Posterior vena cava (tissue), 2 donors: ENCODE measurements at regions not wholly inside any gene's neighbourhood (a gene's known extent, or its start where the extent isn't known, plus 50 kb on each side); places are given as distances from the start of the nearest gene placed in this dataset.
"Not testable (repeated sequence)": the region's sequence is repeated elsewhere in the genome, so short reads cannot be mapped to it uniquely, and the experiment has no call there.

Experiments
- DNase-seq: peaks from one replicate; pipeline ENCODE4 v3.0.0-alpha.2; 2020; ENCODE audit warnings: low spot score
- intact Hi-C, 2 donors: fragments of 100-400 bp; cut with DNase I; formaldehyde crosslinking; loops; one replicate each; pipeline versions ENCODE4 v1.14.1 to v1.14.2; 2022 to 2023
- donor health status: DM: yes; HTN: yes; CAD: no.
- donor health status: DM: yes; HTN: yes; CAD: no.

GRCh38 chr9:25472681-25473080 lies 205.6 kb downstream of the TUSC1 start:
- DNase-seq: no peak
- intact Hi-C loops: no loop called here

GRCh38 chr9:25472085-25472607 lies 206.1 kb downstream of the TUSC1 start:
- intact Hi-C loops: no loop called here
- peak; percentile 60 for DNase-seq

- no peak for DNase-seq
- intact Hi-C loops: no loop called here
Observed at GRCh38 chr9:25461416-25461815, 216.8 kb downstream of the TUSC1 start.

- intact Hi-C loops: no loop called here
Observed at GRCh38 chr9:25453875-25454274, 224.4 kb downstream of the TUSC1 start.

DNA sequence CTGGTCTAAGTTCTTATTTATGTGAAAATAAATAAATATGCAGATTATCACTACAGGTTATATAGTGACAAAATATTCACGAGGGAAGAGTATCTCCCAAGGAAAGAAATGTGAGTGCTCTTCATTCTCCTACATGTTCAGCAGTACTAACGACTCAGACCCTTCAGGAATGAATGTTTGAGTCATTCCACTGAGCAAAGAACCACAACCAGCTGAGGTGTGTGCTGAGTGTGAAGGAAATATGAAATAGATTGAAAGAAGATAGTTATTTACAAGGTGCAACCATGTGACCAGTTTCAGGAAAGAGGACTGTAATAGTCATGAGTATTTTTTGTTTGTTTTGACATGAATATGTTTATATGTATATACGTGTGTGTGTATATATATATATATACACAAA lies 228.7 kb downstream of the TUSC1 start:
- no peak for DNase-seq
- intact Hi-C loops: no loop called here

More at GRCh38 chr9:25453875-25454274, 224.4 kb downstream of the TUSC1 start:
- no peak for DNase-seq

DNA sequence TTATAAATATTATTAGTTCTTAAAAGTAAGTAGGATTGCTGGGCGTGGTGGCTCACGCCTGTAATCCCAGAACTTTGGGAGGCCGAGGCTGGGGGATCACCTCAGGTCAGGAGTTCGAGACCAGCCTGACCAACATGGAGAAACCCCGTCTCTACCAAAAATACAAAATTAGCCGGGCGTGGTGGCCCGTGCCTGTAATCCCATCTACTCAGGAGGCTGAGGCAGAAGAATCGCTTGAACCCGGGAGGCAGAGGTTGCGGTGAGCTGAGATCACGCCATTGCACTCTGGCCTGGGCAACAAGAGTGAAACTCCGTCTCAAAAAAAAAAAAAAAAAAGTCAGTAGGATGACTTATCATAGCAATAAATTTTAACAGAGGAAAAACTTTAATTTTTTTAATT lies 232.5 kb downstream of the TUSC1 start:
- DNase-seq, intact Hi-C loops: not testable (repeated sequence)

DNA sequence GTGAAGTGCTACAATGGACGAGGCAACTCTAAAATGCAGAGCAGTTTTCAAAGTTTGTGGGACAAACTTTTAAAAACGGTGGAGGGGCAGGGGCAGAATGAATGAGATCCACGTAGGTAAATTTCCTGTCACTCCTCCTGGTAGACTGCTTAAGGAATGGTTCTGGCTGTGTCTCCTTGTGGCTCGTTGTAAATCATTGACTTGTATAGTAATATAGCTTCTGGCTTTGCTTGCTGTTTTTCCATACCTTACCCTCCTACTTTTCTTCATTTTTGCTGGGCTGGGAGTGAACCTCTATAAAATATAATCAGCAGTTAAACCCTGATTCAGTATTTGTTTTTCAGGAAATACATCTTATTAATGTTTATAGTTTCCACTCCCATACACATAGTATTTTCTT lies 235.7 kb downstream of the TUSC1 start:
- intact Hi-C loops: no loop called here
- DNase-seq: no peak

- intact Hi-C loops: no loop called here
- DNase-seq: peak; percentile 55
Observed at GRCh38 chr9:25427898-25428297, 250.3 kb downstream of the TUSC1 start.

DNA sequence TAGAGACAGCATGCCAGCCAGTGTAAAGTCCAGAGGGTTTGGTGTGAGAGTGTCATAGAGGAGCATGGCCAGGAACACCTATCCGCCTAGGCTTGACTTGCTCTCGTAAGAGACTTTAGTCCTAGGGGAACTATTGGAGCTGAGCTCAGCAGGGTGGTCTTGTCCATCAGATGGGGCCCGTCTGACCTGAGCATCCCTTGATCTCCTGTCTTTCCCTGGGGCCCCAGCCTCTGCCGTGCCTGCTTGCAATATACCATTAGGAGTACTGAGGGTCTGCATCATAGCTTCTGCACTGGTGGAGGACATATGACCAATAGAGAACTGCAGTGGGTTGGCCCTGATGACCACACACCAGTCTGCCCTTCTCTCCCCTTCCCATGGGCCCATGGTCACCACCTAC lies 251.0 kb downstream of the TUSC1 start:
- DNase-seq: peak; percentile 46
- intact Hi-C loops: no loop called here

DNA sequence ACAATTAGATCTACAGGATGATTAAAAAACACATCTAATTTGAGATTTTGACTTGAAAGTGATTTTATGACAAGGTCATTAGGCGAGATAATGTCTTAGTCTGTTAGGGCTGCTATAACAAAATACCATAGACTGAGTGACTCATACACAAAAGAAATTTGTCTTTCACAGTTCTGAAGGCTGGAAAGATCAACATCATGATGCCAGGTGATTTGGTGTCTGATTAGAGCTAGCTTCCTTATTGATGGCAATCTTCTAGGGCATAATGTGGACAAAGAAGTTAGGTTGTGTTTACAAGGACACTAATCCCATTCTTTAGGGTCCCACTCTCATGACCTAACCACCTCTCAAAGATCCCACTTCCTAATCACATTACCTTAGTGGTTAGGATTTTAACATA lies 256.7 kb downstream of the TUSC1 start:
- DNase-seq: no peak
- intact Hi-C loops: no loop called here

- no peak for DNase-seq
- intact Hi-C loops: no loop called here
Observed at GRCh38 chr9:25418974-25419373, 259.3 kb downstream of the TUSC1 start.

DNA sequence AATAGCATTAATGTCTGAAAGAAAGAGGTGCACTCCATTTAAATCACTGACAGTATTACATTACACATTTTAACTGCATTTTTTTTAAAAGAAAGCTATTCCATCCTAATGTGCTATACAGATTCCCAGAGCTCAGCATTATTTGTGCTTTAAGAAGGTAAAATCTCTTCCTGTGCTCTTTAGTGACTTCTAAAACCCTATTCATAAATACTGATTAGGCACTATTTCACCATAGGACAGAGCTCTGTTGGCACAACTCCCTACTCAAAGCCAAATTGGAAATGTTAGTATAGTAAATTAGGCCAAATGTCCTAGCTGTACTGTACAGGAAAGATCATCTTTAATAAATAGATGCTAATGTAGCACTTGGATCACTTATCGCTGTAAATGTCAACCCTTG lies 262.5 kb downstream of the TUSC1 start:
- no peak for DNase-seq

GRCh38 chr9:25412646-25413045 lies 265.6 kb downstream of the TUSC1 start:
- DNase-seq: no peak
- intact Hi-C loops: no loop called here

More for the DNA sequence above, 262.5 kb downstream of the TUSC1 start:
- intact Hi-C loops: no loop called here

- DNase-seq: no peak
- intact Hi-C loops: no loop called here
Observed at GRCh38 chr9:25397746-25398145, 280.5 kb downstream of the TUSC1 start.

GRCh38 chr9:25396828-25397227 lies 281.4 kb downstream of the TUSC1 start:
- no peak for DNase-seq
- intact Hi-C loops: no loop called here

GRCh38 chr9:25381141-25381540 lies 297.1 kb downstream of the TUSC1 start:
- intact Hi-C loops: no loop called here

DNA sequence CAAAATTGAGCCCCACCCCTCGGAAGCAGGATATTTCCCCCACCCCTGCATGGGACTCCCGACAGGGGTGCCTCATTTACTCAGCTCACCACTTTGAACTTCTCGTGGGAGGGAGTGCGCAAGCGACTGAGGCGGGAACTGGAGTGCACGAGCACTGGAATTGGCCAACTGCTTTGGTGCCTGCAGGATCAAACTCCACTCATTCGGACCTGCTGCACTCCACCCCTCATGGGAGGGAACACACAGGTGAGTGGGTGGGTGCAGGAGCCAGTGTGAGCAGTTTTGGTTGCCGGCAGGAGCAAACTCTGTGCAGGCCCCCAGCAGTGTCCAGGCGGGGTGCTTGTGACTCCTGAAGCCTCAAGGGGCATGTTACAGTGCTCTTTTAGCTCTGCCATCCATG lies 301.2 kb downstream of the TUSC1 start:
- DNase-seq: peak; percentile 64
- intact Hi-C loops: no loop called here

More at GRCh38 chr9:25381141-25381540, 297.1 kb downstream of the TUSC1 start:
- DNase-seq: no peak

DNA sequence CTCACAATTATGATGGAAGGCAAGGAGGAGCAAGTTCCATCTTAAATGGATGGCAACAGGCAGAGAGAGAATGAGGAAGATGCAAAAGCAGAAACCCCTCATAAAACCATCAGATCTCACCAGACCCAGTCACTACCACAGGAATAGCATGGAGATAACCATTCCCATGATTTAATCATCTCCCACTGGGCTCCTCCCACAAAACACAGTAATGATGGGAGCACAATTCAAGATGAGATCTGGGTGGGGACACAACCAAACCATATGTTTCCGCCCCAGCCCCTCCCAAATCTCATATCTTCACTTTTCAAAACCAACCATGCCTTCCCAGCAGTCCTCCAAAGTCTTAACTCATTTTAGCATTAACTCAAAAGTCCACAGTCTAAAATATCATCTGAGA lies 304.0 kb downstream of the TUSC1 start:
- DNase-seq: no peak
- intact Hi-C loops: no loop called here

GRCh38 chr9:25366906-25367305 lies 311.3 kb downstream of the TUSC1 start:
- intact Hi-C loops: no loop called here
- no peak for DNase-seq

- intact Hi-C loops: no loop called here
- no peak for DNase-seq
Observed at GRCh38 chr9:25353783-25354182, 324.5 kb downstream of the TUSC1 start.

- no peak for DNase-seq
- intact Hi-C loops: no loop called here
Observed at GRCh38 chr9:25350011-25350410, 328.2 kb downstream of the TUSC1 start.

GRCh38 chr9:25322142-25322541 lies 356.1 kb downstream of the TUSC1 start:
- no peak for DNase-seq
- intact Hi-C loops: no loop called here
